ENCODE measurements at regions not wholly inside any gene's neighbourhood (a gene's known extent, or its start where the extent isn't known, plus 50 kb on each side); places are given as distances from the start of the nearest gene placed in this dataset.

DNA sequence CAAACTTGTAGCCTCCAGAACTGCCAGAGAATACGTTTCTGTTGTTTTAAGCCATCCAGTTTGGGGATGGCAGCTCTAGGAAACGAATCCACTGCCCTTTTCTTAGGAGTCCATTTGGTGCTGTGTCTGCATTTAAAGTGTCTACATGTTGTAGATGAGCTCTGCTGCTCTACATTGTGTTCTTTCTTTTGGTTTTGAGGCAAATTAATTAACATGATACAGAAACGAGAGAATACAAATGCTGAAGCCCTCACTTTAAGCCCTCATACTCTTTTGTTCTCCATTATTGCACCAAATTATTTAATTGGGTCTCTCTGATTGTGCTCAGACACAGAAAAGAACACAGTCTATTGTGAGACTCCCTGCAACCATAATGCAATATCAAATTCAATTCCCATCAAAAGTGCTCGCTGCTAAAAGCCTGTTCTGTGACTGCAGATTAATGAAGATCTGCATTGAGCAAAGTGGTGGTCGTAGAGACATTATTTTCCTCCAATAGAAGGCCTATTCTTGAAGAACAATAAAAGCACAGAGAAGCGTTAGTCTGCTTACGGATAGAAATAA is 166.3 kb upstream of the SOX21 start:
- no peak overlapping the region for H3K9ac ChIP-seq (ENCODE audit: low read length)
- 65% methylated on average over 6 of the region's 7 CpGs for WGBS
- no peaks in the 10 kb centered on the region for H3K36me3 ChIP-seq (ENCODE audit: control insufficient read depth in 1 of 2, insufficient read depth in 2 of 2, low read depth in 1 of 2, low read length in 2 of 2)
- no peak overlapping the region for H3K23ac ChIP-seq (ENCODE audit: low read length in 2 of 2)
- no peak overlapping the region for H2BK15ac ChIP-seq (ENCODE audit: low read depth, poor library complexity, severe bottlenecking)
- no peak for DNase-seq
- H2BK120ac ChIP-seq (ENCODE audit: low read depth, low read length), result no peak overlapping the region
- no peak overlapping the region for H2BK12ac ChIP-seq (ENCODE audit: low read length in 2 of 2)
- peaks cover 0 to 20% of the 10 kb centered on the region in 2 experiments for H3K27me3 ChIP-seq (ENCODE audit: control insufficient read depth in 1 of 2, insufficient read depth in 1 of 2, low read length in 2 of 2)
- H2BK5ac ChIP-seq (ENCODE audit: low read depth, low read length, poor library complexity, severe bottlenecking), result no peak overlapping the region
- H3K14ac ChIP-seq (ENCODE audit: low read length in 2 of 2), result no peak overlapping the region
- H4K8ac ChIP-seq (ENCODE audit: low read length), result no peak overlapping the region
- no peaks in the 10 kb centered on the region for H3K79me1 ChIP-seq (replicated peaks; ENCODE audit: low read length, poor library complexity, severe bottlenecking)
- peaks cover 2% of the 10 kb centered on the region for H3K9me3 ChIP-seq (ENCODE audit: control insufficient read depth, low read length)
- no peak overlapping the region for H2AFZ ChIP-seq (ENCODE audit: low read depth, low read length)
- no peak overlapping the region for H4K91ac ChIP-seq (ENCODE audit: low read length)
- H3K4me2 ChIP-seq (ENCODE audit: low read length, poor library complexity, severe bottlenecking), result no peak overlapping the region
- no peak overlapping the region for H3K4ac ChIP-seq (ENCODE audit: low read depth in 1 of 2, low read length in 2 of 2)
- H3K18ac ChIP-seq (ENCODE audit: low read depth in 1 of 2, low read length in 2 of 2), result no peak overlapping the region
- no peak overlapping the region for H2AK5ac ChIP-seq (ENCODE audit: low read length, severe bottlenecking)
- no peak overlapping the region for H3K4me3 ChIP-seq (ENCODE audit: insufficient read depth in 1 of 2, low read depth in 1 of 2, low read length in 2 of 2)
- no peaks in the 10 kb centered on the region for H3K4me1 ChIP-seq (ENCODE audit: control insufficient read depth, insufficient read depth, low read depth, low read length)
- no peak overlapping the region for H3K27ac ChIP-seq (ENCODE audit: low read length, poor library complexity, severe bottlenecking)

DNA sequence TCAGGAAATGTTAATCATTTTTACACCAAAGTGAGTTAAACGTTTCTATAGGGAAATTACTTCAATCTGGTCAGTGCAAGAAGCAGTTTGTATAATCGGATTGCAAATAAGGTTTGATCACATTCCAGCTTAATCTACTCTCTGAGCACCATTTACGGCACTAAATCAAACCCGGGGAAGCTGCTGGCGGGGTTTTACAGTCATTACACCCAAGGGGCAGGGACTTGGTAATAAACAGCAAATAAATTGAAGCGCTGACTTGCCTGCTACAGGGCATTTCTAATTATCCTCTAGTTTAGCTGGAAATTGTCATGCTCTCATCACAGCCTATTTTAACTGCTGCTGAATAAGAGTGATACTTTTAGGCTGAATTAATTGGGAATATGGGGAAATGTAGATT is 152.1 kb upstream of the SOX21 start:
- H3K36me3 ChIP-seq (ENCODE audit: control insufficient read depth in 1 of 2, insufficient read depth in 2 of 2, low read depth in 1 of 2, low read length in 2 of 2), result no peaks in the 10 kb centered on the region
- no peak overlapping the region for H4K91ac ChIP-seq (ENCODE audit: low read length)
- no peak overlapping the region for H2AK5ac ChIP-seq (ENCODE audit: low read length, severe bottlenecking)
- H3K27me3 ChIP-seq (ENCODE audit: control insufficient read depth in 1 of 2, insufficient read depth in 1 of 2, low read length in 2 of 2), result peaks cover 13 to 29% of the 10 kb centered on the region in 2 experiments
- H2AFZ ChIP-seq (ENCODE audit: low read depth, low read length), result no peak overlapping the region
- no peak overlapping the region for H4K8ac ChIP-seq (ENCODE audit: low read length)
- H3K23ac ChIP-seq (ENCODE audit: low read length in 2 of 2), result no peak overlapping the region
- no peaks in the 10 kb centered on the region for H3K79me1 ChIP-seq (replicated peaks; ENCODE audit: low read length, poor library complexity, severe bottlenecking)
- H2BK12ac ChIP-seq (ENCODE audit: low read length in 2 of 2), result no peak overlapping the region
- no peak overlapping the region for H3K14ac ChIP-seq (ENCODE audit: low read length in 2 of 2)
- H3K18ac ChIP-seq (ENCODE audit: low read depth in 1 of 2, low read length in 2 of 2), result no peak overlapping the region
- H3K4me1 ChIP-seq (ENCODE audit: control insufficient read depth, insufficient read depth, low read depth, low read length), result no peaks in the 10 kb centered on the region
- 71% methylated on average over 5 of the region's 6 CpGs for WGBS
- H3K4me2 ChIP-seq (ENCODE audit: low read length, poor library complexity, severe bottlenecking), result no peak overlapping the region
- no peak overlapping the region for H2BK15ac ChIP-seq (ENCODE audit: low read depth, poor library complexity, severe bottlenecking)
- no peak overlapping the region for H3K9ac ChIP-seq (ENCODE audit: low read length)
- no peak overlapping the region for H3K4ac ChIP-seq (ENCODE audit: low read depth in 1 of 2, low read length in 2 of 2)
- DNase-seq, result no peak
- no peak overlapping the region for H3K27ac ChIP-seq (ENCODE audit: low read length, poor library complexity, severe bottlenecking)
- no peak overlapping the region for H3K4me3 ChIP-seq (ENCODE audit: insufficient read depth in 1 of 2, low read depth in 1 of 2, low read length in 2 of 2)
- H2BK5ac ChIP-seq (ENCODE audit: low read depth, low read length, poor library complexity, severe bottlenecking), result no peak overlapping the region
- H3K9me3 ChIP-seq (ENCODE audit: control insufficient read depth, low read length), result no peaks in the 10 kb centered on the region
- no peak overlapping the region for H2BK120ac ChIP-seq (ENCODE audit: low read depth, low read length)

DNA sequence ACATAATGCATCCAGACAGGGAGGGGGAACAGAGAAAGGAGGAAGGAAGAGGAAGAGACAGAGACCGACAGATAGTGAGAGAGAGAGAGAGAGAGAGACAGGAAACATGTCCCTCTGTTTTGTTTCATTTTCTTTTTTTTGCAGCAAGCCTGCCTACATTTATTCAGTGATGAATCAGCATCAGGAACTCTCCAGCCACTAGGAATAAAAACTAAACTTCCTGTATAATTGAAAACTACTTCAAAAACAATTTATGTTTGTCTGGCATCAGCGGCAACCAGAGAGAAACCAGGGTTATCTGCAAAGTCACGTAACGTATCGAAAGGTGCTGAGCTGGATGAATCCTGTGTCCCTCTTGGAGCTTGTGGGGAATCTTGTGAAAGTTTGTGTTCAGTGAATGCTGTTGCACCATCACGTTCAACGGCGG is 148.6 kb upstream of the SOX21 start:
- Histone ChIP-seq H3K4me3 (ENCODE audit: insufficient read depth in 1 of 2, low read depth in 1 of 2, low read length in 2 of 2) (peak overlapping the region in 1 of 2 experiments; percentile 76), H4K8ac (ENCODE audit: low read length) (peak overlapping the region; percentile 76), H3K23ac (ENCODE audit: low read length in 2 of 2) (no peak overlapping the region), H2BK120ac (ENCODE audit: low read depth, low read length) (peak overlapping the region; percentile 91), H3K36me3 (ENCODE audit: control insufficient read depth in 1 of 2, insufficient read depth in 2 of 2, low read depth in 1 of 2, low read length in 2 of 2) (no peaks in the 10 kb centered on the region), H3K9me3 (ENCODE audit: control insufficient read depth, low read length) (no peaks in the 10 kb centered on the region), H2BK15ac (ENCODE audit: low read depth, poor library complexity, severe bottlenecking) (no peak overlapping the region), H2AK5ac (ENCODE audit: low read length, severe bottlenecking) (no peak overlapping the region), H2BK12ac (ENCODE audit: low read length in 2 of 2) (peak overlapping the region in 1 of 2 experiments; percentile 69), H2AFZ (ENCODE audit: low read depth, low read length) (peak overlapping the region; percentile 53), H3K18ac (ENCODE audit: low read depth in 1 of 2, low read length in 2 of 2) (peak overlapping the region in 1 of 2 experiments; percentile 66), H3K4me1 (ENCODE audit: control insufficient read depth, insufficient read depth, low read depth, low read length) (no peaks in the 10 kb centered on the region), H3K4me2 (ENCODE audit: low read length, poor library complexity, severe bottlenecking) (no peak overlapping the region), H3K14ac (ENCODE audit: low read length in 2 of 2) (no peak overlapping the region), H3K9ac (ENCODE audit: low read length) (peak overlapping the region; percentile 86), H3K27ac (ENCODE audit: low read length, poor library complexity, severe bottlenecking) (no peak overlapping the region), H3K4ac (ENCODE audit: low read depth in 1 of 2, low read length in 2 of 2) (no peak overlapping the region), H2BK5ac (ENCODE audit: low read depth, low read length, poor library complexity, severe bottlenecking) (no peak overlapping the region), H3K27me3 (ENCODE audit: control insufficient read depth in 1 of 2, insufficient read depth in 1 of 2, low read length in 2 of 2) (peaks cover 13 to 29% of the 10 kb centered on the region in 2 experiments), H4K91ac (ENCODE audit: low read length) (no peak overlapping the region), H3K79me1 (replicated peaks; ENCODE audit: low read length, poor library complexity, severe bottlenecking) (no peaks in the 10 kb centered on the region)
- WGBS, result 37% methylated on average over 4 of the region's 8 CpGs
- peak; percentile 72 for DNase-seq

DNA sequence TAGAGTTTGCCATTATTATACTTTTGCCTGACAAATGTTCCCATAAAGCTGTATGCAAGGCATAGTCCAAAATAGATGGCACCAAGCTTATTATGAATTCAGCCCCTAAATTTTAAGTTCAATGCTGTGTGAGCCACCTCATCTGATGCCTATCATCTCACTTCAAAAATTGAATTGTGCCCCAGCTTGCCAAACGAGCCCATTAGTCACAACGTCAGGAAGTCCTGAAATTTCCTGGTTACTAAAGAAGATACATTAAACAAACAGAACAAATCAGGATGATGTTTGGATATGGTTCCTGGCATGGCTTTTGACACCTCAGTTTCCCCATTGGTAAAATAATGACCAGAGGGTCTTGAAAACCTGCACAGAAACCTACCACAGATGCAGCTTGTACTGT is 147.5 kb upstream of the SOX21 start:
- Histone ChIP-seq H3K4me1 (ENCODE audit: control insufficient read depth, insufficient read depth, low read depth, low read length) (no peaks in the 10 kb centered on the region), H2BK12ac (ENCODE audit: low read length in 2 of 2) (peak overlapping the region in 1 of 2 experiments; percentile 62), H3K9ac (ENCODE audit: low read length) (no peak overlapping the region), H4K8ac (ENCODE audit: low read length) (no peak overlapping the region), H2BK5ac (ENCODE audit: low read depth, low read length, poor library complexity, severe bottlenecking) (no peak overlapping the region), H3K23ac (ENCODE audit: low read length in 2 of 2) (no peak overlapping the region), H3K9me3 (ENCODE audit: control insufficient read depth, low read length) (no peaks in the 10 kb centered on the region), H3K27me3 (ENCODE audit: control insufficient read depth in 1 of 2, insufficient read depth in 1 of 2, low read length in 2 of 2) (peaks cover 8 to 22% of the 10 kb centered on the region in 2 experiments), H2BK15ac (ENCODE audit: low read depth, poor library complexity, severe bottlenecking) (no peak overlapping the region), H3K18ac (ENCODE audit: low read depth in 1 of 2, low read length in 2 of 2) (peak overlapping the region; percentile 47 to 61), H3K14ac (ENCODE audit: low read length in 2 of 2) (no peak overlapping the region), H4K91ac (ENCODE audit: low read length) (no peak overlapping the region), H3K36me3 (ENCODE audit: control insufficient read depth in 1 of 2, insufficient read depth in 2 of 2, low read depth in 1 of 2, low read length in 2 of 2) (no peaks in the 10 kb centered on the region), H2BK120ac (ENCODE audit: low read depth, low read length) (peak overlapping the region; percentile 58), H2AFZ (ENCODE audit: low read depth, low read length) (no peak overlapping the region), H3K79me1 (replicated peaks; ENCODE audit: low read length, poor library complexity, severe bottlenecking) (no peaks in the 10 kb centered on the region), H3K4ac (ENCODE audit: low read depth in 1 of 2, low read length in 2 of 2) (peak overlapping the region; percentile 13 to 75), H2AK5ac (ENCODE audit: low read length, severe bottlenecking) (no peak overlapping the region), H3K4me3 (ENCODE audit: insufficient read depth in 1 of 2, low read depth in 1 of 2, low read length in 2 of 2) (no peak overlapping the region), H3K4me2 (ENCODE audit: low read length, poor library complexity, severe bottlenecking) (no peak overlapping the region), H3K27ac (ENCODE audit: low read length, poor library complexity, severe bottlenecking) (no peak overlapping the region)
- 67% methylated on average over 2 of the region's 2 CpGs for WGBS
- DNase-seq, result no peak
